ENCODE measurements at regions not wholly inside any gene's neighbourhood (a gene's known extent, or its start where the extent isn't known, plus 50 kb on each side); places are given as distances from the start of the nearest gene placed in this dataset.

- Histone ChIP-seq H3K9me3 (ENCODE audit: insufficient read depth in 2 of 2, low read depth in 1 of 2, low read length in 1 of 2) (no peaks in the 10 kb centered on the region), H2AFZ (ENCODE audit: low read length) (no peak overlapping the region; the same call in 1 of the 2 replicates), H3K18ac (ENCODE audit: extremely low read depth, low read length) (no peak overlapping the region), H3K56ac (replicated peaks; ENCODE audit: insufficient read length, low read depth, low read length) (no peak overlapping the region), H3K4me1 (replicated peaks in 1 of 4; ENCODE audit: control insufficient read depth in 3 of 4, insufficient read depth in 4 of 4, low read length in 3 of 4) (no peaks in the 10 kb centered on the region), H2BK120ac (replicated peaks; ENCODE audit: low read depth, low read length) (no peak overlapping the region), H3K27ac (ENCODE audit: low read depth, low read length) (no peak overlapping the region), H4K8ac (ENCODE audit: extremely low read depth, insufficient read depth, low read length) (no peak overlapping the region), H3K4me3 (ENCODE audit: extremely low read depth in 1 of 4, insufficient read depth in 2 of 4, low read depth in 3 of 4, low read length in 4 of 4) (no peak overlapping the region), H4K5ac (ENCODE audit: insufficient read length, low read depth, low read length) (no peak overlapping the region), H2BK15ac (ENCODE audit: low read length) (no peak overlapping the region), H3K23ac (ENCODE audit: insufficient read length) (no peak overlapping the region), H3K79me2 (ENCODE audit: control insufficient read depth in 1 of 2, insufficient read depth in 2 of 2, low read length in 2 of 2) (no peaks in the 10 kb centered on the region), H3K14ac (ENCODE audit: insufficient read length) (no peak overlapping the region), H3K36me3 (ENCODE audit: control insufficient read depth in 2 of 4, insufficient read depth in 4 of 4, low read length in 3 of 4) (no peaks in the 10 kb centered on the region), H4K91ac (replicated peaks; ENCODE audit: insufficient read length, low read length) (no peak overlapping the region), H3K9ac (replicated peaks in 1 of 4; ENCODE audit: extremely low read depth in 1 of 4, low read depth in 3 of 4, low read length in 3 of 4) (no peak overlapping the region), H2BK5ac (ENCODE audit: low read depth, low read length) (no peak overlapping the region), H2BK12ac (ENCODE audit: low read depth, low read length) (no peak overlapping the region), H4K20me1 (replicated peaks in 1 of 2; ENCODE audit: control insufficient read depth in 1 of 2, insufficient read depth in 2 of 2, low read length in 2 of 2) (no peaks in the 10 kb centered on the region), H3K4ac (replicated peaks; ENCODE audit: insufficient read length, low read depth, low read length) (no peak overlapping the region), H2AK5ac (ENCODE audit: low read depth, low read length) (no peak overlapping the region), H3K27me3 (replicated peaks in 1 of 4; ENCODE audit: control insufficient read depth in 3 of 4, extremely low read depth in 1 of 4, insufficient read depth in 3 of 4, low read length in 3 of 4) (no peaks in the 10 kb centered on the region), H3K79me1 (ENCODE audit: low read depth, low read length) (no peaks in the 10 kb centered on the region), H2BK20ac (ENCODE audit: low read length) (no peak overlapping the region), H3K4me2 (ENCODE audit: insufficient read depth in 1 of 2, low read depth in 2 of 2, low read length in 2 of 2) (no peak overlapping the region), H3K23me2 (ENCODE audit: low read depth, low read length) (no peaks in the 10 kb centered on the region)
- POLR2A ChIA-PET (ENCODE audit: partially characterized antibody), result no interaction called here
- no peak for DNase-seq (ENCODE audit: low read depth in 1 of 2, low spot score in 2 of 2)
- no peak for FAIRE-seq
- CTCF ChIA-PET (ENCODE audit: partially characterized antibody), result interaction anchor here (0.9 to 1.2 kb wide), 2 partner anchors 15 to 290 kb away, joined by 3 to 5 read pairs; no protein-coding TSS in a partner anchor
- WGBS, 2 experiments (ENCODE audit: extremely low coverage in 1 of 2, insufficient coverage in 1 of 2, insufficient read length in 1 of 2, insufficient replicate concordance in 2 of 2, low coverage in 1 of 2, low lambda C conversion rate in 2 of 2, missing lambda C conversion rate in 1 of 2), result 93% methylated on average over 3 of the region's 3 CpGs; no CpG with 5 or more reads in 1 of the 2 experiments
- TF ChIP-seq PHF8 (conservative IDR thresholded peaks at IDR 0.05; ENCODE audit: low read depth, low read length) (no peak), CBX8 (IDR thresholded peaks at IDR 0.05; ENCODE audit: borderline replicate concordance, low read depth, low read length) (no peak), RAD21 (IDR thresholded peaks at IDR 0.05 in 1 of 2, conservative IDR thresholded peaks at IDR 0.05 in 1 of 2; ENCODE audit: low read depth in 2 of 2, low read length in 2 of 2) (no peak), GABPA (IDR thresholded peaks at IDR 0.05; ENCODE audit: borderline replicate concordance, insufficient read depth, low read length) (no peak), CREB1 (IDR thresholded peaks at IDR 0.05) (no peak), TCF12 (IDR thresholded peaks at IDR 0.05; ENCODE audit: low read depth, low read length) (no peak), MAFK (IDR thresholded peaks at IDR 0.05; ENCODE audit: low read depth, low read length) (no peak)
- TF ChIP-seq, protein P1, sequence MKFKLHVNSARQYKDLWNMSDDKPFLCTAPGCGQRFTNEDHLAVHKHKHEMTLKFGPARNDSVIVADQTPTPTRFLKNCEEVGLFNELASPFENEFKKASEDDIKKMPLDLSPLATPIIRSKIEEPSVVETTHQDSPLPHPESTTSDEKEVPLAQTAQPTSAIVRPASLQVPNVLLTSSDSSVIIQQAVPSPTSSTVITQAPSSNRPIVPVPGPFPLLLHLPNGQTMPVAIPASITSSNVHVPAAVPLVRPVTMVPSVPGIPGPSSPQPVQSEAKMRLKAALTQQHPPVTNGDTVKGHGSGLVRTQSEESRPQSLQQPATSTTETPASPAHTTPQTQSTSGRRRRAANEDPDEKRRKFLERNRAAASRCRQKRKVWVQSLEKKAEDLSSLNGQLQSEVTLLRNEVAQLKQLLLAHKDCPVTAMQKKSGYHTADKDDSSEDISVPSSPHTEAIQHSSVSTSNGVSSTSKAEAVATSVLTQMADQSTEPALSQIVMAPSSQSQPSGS (IDR thresholded peaks at IDR 0.05; ENCODE audit: low read length), result no peak
Measured at GRCh38 chr11:87726506-87726905, 448.7 kb downstream of the RAB38 start.
